ENCODE measurements at regions not wholly inside any gene's neighbourhood (a gene's known extent, or its start where the extent isn't known, plus 50 kb on each side); places are given as distances from the start of the nearest gene placed in this dataset.

DNA sequence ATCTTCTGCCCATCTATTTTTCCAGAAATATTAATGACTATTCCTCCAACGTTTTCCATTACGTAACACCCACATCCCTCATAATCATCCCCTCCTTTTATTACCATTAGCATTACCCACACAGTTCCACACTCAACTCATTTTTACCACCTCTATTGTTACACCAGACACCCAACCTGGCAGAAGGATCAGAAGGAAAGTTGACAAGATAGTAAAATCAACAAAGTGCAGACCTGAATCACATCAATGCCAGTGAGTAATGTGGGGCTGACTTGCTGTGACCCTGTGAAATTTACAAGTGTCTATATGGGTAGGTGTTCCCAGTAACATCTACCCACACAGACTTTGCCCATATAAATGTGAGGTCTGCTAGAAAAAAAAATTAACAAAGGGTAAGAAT, 568.2 kb downstream of the MAFB start:
- DNase-seq: no peak

DNA sequence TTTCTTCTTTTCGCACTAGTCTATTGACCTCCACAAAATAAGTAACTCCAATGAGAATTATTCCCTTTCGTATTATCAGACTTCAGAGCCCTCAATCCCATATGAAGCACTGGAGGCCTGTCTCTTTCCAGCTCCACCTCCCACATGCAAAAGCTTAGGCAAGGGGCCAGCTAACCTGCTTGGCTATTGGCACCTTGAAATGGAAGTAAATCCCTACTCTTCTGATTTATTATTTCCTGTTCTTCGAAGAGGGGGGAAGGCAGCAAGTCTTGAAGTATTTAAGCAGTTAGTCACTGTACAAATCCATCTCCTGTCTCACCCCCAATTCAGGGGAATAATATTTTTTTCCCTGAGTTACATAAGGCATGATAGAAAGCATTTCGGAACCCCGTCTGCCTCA, 577.8 kb downstream of the MAFB start:
- DNase-seq: no peak

DNA sequence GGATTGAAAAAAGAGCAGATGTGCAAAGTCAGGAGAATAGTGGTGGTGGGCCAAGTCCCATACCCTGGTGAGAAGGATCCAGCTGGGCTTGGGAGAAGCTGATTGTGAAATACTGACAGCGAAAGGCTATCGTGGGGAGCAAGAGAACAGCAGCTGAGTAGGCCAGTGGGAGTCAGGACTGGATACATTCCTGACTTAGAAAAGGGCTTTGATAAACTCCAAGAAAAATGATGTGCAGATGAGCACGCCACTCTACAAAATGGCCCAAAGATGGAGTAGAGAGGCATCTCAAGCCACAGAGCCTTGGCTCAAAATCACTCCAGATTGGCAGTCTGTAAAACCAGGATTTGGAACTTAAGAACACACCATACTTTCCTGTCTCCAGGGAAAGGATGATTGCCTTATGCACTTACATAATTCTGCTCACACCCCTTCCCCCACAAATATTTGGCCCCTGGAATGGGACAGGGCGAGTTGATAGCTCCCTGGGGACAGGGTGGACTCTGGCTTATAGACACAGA, 578.7 kb downstream of the MAFB start:
- no peak for DNase-seq

DNA sequence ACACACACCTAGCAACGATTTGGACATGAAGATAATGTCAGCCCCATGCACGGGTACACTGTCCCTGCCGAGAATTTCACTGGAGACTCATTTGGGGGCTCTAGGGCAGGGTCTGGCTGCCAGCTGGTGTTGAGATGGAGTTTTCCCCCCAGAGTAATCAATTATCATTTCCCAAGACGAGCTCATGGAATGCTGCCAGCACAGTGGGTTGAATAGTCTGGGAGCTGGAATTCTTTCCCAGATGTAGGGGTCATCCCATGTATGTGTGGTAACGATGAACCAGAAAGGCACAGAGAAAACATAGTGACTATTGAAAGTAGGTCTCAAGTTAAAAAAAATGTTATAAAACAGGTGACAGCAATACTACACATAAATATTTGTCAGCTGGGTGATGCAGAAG, 579.9 kb downstream of the MAFB start:
- DNase-seq: no peak

DNA sequence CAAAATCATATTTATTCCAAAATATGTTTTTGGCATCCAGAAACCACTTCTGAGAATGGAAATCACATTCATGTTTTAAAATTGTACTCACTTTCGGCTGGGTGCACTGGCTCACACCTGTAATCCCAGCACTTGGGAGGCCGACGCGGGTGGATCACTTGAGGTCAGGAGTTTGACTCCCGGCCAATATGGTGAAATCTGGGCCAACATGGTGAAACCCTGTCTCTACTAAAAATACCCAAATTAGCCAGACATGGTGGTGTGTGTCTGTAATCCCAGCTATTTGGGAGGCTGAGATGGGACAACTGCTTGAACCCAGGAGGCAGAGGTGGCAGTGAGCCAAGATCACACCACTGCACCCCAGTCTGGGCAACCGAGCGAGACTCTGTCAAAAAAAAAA, 580.7 kb downstream of the MAFB start:
- DNase-seq: no peak

DNA sequence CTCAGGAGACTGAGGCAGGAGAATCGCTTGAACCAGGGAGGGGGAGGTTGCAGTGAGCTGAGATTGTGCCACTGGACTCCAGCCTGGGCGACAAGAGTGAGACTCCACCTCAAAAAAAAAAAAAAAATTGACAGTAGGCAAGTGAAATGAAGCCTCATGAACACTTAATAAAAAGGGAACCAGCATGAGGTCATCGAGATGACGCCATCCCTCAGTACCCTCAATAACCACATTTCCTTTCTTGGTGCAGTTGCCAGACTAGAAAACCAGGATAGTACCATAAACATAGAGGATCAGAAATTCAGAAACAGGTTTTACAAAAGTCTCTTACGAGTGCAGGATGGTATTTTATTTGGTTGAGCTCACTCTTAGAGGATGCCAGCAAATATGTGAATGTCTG, 584.1 kb downstream of the MAFB start:
- no peak for DNase-seq

DNA sequence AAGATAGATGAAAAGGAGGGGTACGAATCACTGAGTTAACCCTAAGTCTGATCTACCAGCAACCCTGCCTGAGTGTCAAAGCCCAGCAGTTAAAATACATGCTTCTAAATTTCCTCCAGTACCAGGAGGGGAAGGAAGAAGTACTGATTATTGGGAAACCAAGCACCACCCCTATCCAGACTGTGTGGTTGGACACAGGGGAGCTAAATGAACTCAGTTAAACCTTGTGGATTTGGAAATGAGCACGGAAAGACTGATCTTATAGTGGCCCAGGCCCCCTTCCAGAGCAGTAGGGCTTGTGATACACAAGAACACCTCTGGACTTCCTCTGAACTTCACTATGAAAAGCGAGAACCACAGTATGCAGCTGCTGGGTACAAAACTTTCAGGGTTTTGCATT, 585.6 kb downstream of the MAFB start:
- DNase-seq: no peak

DNA sequence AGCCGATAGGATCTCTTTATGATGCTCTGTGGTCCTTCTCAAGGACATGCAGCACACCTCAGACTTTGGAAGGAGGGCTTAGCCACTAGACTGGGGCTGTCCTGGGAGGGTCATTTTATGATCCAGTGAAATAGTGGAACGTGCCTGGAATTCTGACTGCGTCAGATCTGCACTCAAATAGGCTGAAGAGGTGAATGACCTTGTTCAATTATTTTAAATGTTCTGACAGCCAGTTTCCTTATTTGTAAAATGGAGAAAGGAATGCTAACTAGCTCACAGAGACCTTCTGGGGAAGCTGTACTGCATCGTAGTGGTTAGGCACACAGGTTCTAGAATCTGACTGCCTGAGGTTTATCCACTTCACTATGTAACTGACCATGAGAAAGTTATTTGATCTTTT, 587.5 kb downstream of the MAFB start:
- no peak for DNase-seq

DNA sequence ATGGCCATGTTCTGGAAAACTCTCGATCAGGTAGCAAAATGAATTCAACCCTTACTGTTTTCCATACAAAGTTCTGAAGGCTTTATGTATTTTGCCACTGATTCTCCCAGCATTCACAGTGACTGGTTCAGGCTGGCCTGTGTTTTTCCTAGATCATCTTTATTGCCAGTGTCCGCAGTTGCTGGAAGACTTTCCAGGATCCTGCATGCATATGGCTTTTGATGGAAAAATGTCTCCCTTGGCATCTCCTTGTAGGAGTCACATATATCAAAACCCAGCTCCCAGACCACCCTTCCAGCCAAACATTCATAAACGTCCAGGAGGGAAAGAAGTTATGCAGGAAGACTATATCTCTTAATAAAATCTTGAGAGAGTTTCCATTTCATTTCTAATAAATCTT, 588.8 kb downstream of the MAFB start:
- no peak for DNase-seq

DNA sequence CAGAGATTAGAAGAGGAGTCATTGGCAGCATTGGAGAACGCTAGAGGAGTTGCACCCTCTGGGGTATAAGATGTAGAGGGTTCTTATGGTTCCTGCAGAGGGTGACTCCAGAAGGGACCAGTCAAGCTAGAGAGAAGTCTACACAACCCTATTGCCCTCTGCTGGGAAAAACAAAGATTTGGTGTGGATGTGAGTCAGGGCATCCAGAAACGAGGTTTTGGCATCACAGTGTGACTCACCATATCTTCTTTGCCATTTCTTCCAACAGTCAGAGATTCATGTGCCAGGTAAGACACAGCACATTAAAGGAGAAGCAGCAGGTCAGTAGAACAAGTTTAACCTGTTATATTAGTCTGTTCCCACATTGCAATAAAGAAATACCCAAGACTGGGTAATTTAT, 598.8 kb downstream of the MAFB start:
- DNase-seq: no peak

DNA sequence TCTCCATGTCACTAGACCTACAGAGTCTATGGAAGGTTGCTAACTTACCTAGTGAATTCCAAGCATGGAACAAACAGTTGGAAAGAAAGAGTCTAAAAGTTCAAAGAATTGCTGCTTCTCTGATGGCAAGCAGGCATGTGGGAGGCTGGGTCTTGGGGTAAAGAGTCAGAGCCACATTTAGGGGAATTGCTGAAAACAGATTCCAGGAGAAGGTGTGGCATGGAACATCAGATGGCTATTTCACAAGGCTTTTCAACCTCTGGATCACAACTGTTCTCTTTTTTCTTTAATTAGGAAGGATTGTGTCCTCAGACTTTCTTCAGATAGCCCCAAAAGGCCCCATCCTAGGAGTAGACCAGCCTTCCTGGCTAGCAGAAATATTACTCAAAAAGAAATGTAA, 601.5 kb downstream of the MAFB start:
- DNase-seq: no peak

DNA sequence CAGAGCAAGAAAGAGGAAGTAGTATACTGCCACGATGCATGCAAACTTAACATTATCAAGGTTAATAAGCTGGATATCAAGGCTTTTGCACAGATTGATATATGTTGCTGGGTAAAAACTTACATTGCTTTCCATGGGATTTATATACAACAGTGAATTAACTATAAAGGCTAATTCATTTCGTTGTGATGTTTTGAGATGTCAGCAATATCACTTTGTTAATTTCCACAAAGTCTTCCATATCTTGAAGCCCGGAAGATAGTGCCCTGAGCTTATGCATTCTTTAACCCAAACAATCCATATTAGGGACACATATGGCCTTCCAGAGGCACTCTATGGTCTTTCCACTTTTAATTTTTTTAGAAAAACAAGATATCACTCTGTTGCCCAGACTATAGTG, 603.5 kb downstream of the MAFB start:
- DNase-seq: no peak

DNA sequence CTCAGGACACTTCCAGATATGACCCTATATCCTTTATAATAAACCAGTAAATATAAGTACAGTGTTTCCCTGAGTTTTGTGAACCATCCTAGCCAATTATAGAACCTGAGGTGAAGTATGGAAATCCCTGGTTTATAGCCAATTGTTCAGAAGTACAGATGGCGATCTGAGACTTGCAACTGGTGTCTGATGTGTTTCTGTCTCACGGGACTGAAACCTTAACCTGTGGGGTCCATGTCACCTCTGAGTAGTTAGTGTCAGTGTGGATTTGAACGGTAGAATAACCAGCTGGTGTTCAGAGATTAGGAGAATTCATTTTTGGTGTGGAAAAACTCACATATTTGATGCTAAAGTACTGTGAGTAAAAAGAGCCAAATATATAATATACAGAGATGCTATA, 606.6 kb downstream of the MAFB start:
- no peak for DNase-seq

DNA sequence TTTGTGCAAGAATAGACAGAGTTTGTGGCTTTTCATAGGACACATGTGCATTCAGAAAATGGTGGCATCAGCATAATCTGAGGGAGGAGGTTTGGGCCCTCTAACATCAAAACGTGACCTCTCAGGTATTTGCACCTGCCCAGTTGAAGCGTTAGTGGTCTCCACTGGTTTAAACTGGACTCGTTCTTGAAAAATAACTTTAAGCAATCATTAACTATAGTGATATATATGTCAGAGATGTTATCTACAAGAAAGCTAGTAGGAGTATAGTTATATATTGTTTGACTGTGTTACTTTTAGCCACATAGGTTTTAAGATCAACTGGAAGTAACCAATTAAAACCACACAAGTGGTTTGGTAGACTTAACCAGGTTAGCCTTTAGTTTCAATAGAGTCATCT, 607.4 kb downstream of the MAFB start:
- DNase-seq: no peak

DNA sequence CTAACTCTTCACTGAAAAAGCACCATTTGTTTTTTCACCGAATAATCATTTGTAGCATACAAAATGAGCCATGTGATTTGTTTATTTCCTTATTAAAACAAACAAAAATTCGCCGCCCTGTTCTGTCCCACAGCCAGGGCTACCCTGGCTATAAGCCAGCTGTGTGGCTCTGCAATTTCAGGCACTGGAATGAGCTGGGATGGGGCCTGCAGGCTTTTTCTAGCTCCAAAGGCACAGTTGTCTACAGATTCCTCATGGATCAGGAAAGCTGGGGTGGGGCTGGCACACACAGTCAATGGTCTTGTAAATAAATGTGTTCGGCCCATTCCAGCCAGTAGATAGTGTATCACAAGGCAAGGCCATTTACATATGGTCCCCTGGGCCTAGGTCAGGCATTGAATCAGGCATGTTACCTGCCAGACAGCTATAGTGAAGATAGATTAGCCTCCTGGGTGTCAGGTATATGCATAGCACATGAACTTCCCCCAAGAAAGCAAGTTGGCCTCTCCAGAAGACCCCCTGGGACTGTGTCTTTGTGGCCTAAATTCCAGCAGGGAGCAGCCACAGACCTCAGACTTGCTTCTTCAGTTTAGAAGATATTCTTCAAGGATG, 608.9 kb downstream of the MAFB start:
- no peak for DNase-seq

DNA sequence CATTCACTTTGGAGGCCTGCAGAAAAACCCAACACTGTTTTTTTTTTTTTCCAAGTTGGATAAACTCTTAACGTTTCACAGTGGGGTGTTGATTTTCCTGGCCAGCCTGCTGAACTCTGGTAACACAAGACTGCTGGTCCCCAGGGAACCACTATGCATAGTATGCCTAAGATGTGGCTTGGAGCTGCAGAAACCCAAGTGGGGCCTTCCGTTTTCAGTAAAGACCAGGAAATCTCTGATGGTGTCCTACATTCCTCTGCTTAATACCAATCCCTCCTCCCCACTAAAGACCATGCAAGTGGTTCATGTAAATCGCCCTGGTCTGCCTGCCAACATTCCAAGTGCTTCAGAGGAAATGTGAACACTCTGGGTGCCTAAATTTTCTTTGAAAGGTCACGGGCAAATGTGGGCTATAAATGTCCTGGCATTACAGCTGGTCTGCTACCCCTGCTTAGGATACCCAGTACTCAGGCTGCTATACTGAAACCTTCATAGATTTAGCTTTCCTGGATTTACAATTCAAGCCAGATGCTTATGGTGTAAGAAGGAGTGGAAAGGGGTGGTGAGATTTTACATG, 615.4 kb downstream of the MAFB start:
- no peak for DNase-seq

DNA sequence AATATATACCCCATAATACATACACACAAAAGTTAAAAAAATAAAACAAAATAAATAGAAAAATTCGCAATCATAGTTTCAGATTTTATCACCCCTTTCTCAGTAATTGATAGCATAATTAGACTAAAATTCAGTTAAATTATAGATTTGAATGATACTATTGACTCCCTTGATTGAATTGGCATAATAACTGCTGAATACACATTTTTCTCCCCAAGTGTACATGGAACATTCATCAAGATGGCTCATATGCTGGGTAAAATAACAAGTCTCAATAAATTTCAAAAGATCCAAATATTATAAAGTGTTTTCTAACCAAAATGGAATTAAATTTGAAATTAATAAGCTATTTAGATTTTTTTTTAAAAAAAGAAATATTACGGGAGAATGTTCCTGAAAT, 616.1 kb downstream of the MAFB start:
- no peak for DNase-seq

DNA sequence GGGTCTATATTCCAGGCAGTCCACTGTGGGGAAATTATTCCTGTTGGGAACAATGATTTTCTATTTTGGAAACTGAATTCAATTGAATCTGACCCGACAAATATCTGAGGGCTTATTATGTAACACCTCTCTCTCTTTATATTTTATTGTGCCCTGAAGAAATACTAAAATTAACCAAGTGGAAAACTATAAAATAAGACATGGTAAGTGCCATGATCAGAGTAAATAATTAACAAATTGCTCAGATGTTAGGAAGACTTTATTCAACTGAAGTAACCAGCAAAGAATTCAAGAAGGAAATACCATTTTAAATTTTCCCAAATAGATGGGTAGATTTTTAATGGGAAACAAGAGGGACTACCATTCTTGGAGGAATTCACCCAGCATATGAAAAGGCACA, 632.9 kb downstream of the MAFB start:
- DNase-seq: no peak

DNA sequence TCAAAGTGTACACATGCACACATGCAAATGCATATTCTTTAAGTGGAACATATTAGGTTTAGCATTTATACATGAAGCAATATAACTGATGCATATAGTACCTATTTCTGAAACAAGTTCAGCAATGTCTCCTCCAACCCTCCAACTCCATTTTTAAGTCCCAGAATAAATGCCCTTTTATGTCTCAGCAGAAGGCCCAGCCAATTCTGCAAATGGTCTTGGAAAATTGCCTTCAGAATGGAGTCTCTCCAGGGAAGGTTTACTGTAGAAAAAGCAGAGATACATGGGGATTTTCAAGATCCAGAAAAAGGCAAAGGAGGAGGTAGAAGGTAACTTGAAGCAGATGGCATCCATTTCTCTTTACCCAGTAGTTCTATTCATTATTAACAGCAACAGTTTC, 633.3 kb downstream of the MAFB start:
- DNase-seq: no peak

DNA sequence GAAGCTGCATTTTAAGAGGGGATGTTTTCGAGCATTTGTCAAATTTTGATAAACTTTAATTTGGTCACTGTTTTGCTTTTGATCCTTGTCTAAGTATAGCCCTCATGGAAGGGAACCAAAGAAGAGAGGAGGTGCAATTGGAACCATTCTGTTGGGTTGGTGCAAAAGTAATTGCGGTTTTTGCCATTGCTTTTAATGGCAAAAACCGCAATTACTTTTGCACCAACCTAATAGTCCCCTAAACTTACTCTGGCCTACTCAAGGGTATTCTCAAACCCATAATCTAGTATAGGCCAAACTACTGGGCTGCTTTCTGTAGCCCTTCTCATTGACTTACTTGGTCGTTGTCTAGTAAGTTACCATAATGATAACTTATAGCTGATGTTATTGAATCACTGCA, 634.7 kb downstream of the MAFB start:
- no peak for DNase-seq

DNA sequence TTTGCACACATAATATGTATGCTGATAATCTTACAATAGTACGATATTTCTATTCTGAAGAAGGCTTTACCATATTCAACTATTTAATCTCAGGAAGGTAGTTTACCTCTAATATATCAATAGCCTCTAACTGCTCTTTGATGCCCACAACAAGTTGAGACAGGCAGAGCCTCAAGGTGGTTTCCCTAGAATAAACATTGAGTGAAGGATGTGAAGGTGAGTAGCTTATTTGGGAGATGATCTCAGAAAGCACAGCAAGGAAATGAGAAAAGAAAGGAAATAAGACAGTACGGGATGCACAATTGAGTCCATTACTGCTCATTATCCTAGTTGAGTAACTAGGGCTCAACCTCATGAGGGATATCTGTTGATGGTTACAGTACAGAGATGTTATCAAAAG, 638.4 kb downstream of the MAFB start:
- DNase-seq: no peak

DNA sequence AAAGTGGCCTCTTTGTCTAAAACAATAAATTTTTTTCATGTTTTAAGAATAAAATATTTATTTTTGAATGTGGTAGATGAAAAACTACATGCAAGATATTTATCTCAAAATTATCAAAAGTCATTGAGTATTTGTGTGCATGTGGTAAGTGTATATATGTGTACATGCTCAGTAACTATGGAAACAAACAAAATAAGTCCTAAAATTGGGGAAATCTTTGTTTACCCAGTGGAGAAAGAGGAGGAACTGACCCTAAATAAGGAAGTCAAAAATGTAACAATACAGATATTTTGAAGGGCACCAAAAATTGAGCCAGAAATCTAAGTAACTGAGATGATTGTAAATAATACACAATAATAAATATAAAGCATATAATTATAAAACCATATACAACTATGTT, 639.2 kb downstream of the MAFB start:
- DNase-seq: no peak

DNA sequence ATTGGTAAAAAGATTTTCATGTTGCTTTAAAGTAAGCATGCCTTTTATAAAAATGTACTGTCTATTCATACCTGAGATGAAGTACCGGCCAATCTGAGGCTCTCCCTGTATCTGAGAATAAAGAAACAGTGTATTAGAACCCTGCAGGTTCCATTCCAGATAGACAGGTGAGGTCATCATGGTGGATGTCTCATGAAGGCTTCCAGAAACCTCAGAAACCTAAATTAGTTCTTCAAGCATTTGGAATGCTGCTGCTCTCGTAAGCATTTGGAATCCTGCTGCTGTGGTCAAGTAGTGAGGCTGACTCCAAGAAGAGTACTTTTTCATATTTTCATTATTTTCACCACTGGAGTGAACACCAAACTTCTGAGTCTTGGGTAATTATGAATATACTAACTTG, 642.3 kb downstream of the MAFB start:
- no peak for DNase-seq

DNA sequence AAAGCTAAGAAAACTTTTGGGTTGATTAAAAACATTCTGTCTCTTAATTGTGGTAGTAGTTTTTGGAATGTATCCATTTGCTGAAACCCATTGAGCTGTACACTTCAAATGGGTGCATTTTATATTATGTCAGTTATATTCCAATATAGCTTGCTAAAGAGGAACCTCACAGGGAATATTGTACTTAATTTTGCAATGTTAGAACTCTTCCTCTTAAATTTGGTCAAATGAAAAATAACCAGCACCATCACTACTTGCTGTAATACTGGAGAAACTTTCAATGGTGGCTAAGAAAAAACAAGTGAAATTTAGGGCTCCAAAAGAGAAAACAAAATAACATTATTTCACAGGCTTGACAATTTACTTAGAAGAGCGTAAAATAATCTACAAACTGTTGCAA, 651.5 kb downstream of the MAFB start:
- DNase-seq: no peak

DNA sequence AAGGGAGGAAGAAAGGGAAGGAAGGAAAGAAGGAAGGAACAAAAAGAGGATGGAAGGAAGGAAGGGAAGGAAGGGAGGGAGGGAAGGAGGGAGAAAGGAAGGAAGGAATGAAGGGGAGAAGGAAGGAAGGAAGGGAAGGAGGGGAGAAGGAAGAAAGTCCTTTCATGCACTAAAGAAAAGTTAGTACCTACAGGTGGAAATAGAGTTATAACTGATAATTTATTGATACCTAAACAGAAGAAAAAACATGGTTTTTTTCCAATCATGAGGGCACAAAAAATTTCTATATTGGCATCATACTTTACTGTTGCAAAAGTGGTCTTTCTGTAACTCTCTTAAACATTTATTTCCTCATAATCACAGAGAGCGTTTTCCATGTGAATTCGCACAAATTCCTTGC, 659.4 kb downstream of the MAFB start:
- DNase-seq: no peak
